HG03095 (cell line): ENCODE measurements at regions not wholly inside any gene's neighbourhood (a gene's known extent, or its start where the extent isn't known, plus 50 kb on each side); places are given as distances from the start of the nearest gene placed in this dataset.

ENCODE experiments used
- ATAC-seq: cut with Tn5 transposase; IDR thresholded peaks from one replicate; pipeline ENCODE4 v1.9.1; 2021; ENCODE audit warnings: moderate library complexity; ENCODE audit not compliant: unreplicated experiment

- ATAC-seq, result no peak
These were observed 67.8 kb upstream of the ATP10A start for GRCh38 chr15:25930931-25931330.
